Fibroblast of lung (primary cell): ENCODE measurements at regions not wholly inside any gene's neighbourhood (a gene's known extent, or its start where the extent isn't known, plus 50 kb on each side); places are given as distances from the start of the nearest gene placed in this dataset.

Experiments
- EZH2 ChIP-seq: IDR thresholded peaks from 2 replicates; pipeline ENCODE4 v1.5.1; 2012; ENCODE audit warnings: low read length, control low read depth, mild to moderate bottlenecking; ENCODE audit errors: missing control alignments
- TF ChIP-seq, protein P1 (sequence below), 2 donors: IDR thresholded peaks in 1 of 2; conservative IDR thresholded peaks in 1 of 2; 1 replicate in 1 of 2; 2 replicates in 1 of 2; pipeline ENCODE4 v1.5.1; 2011 to 2012; ENCODE audit warnings: low read length in 2 of 2, control low read depth in 1 of 2, inconsistent platforms in 1 of 2, low read depth in 1 of 2, mild to moderate bottlenecking in 1 of 2

- TF ChIP-seq, protein P1, sequence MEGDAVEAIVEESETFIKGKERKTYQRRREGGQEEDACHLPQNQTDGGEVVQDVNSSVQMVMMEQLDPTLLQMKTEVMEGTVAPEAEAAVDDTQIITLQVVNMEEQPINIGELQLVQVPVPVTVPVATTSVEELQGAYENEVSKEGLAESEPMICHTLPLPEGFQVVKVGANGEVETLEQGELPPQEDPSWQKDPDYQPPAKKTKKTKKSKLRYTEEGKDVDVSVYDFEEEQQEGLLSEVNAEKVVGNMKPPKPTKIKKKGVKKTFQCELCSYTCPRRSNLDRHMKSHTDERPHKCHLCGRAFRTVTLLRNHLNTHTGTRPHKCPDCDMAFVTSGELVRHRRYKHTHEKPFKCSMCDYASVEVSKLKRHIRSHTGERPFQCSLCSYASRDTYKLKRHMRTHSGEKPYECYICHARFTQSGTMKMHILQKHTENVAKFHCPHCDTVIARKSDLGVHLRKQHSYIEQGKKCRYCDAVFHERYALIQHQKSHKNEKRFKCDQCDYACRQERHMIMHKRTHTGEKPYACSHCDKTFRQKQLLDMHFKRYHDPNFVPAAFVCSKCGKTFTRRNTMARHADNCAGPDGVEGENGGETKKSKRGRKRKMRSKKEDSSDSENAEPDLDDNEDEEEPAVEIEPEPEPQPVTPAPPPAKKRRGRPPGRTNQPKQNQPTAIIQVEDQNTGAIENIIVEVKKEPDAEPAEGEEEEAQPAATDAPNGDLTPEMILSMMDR (conservative IDR thresholded peaks at IDR 0.05 in 1 of 2, IDR thresholded peaks at IDR 0.05 in 1 of 2; ENCODE audit: low read depth in 1 of 2, low read length in 2 of 2), result no peak
- no peak for TF ChIP-seq EZH2
Observed at GRCh38 chr1:30100524-30100862, 622.9 kb downstream of the MATN1 start.
